ENCODE measurements at regions not wholly inside any gene's neighbourhood (a gene's known extent, or its start where the extent isn't known, plus 50 kb on each side); places are given as distances from the start of the nearest gene placed in this dataset.

DNA sequence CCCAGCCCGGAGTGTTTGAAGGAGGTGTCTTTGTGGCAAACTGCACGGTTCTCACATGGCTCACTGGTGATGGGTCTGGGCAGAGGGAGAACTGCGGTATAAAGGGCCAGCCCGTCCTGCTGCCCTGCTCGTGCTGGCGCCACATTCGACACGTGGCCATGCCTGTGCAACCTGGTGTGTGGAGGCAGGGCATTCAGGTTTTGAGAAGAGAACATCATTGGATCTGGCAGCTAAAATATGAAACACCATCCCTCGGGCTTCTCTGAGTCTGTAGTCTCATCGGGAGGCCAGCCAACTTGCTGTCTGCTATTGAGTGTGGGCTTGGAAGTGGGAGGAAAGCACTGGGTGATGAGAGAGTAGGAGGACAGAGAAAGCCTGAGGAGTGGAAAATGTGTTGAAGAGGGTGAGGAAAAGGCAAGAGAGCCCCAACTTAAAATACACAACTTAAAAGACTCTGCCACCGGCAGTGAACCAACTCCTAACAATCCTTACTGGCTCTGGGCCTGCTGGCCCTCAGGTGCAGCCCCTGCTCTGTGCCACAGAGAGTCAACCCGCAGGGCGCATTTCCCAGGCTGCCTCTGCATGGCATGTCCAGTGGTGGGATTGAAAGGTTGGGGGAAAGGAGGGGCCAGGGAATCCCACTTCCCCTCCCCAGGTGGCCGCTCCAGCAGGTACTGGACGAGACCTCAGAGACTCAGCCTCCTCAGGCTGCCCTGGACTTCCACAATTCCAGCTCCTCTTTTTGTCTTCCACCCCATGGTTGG is 112.7 kb upstream of the DLX2 start:
- no peak for DNase-seq (ENCODE audit: low spot score)
- CTCF ChIA-PET = interaction anchor here (0.7 kb wide), 1 partner anchor 90 kb away, joined by 8 read pairs; no protein-coding TSS in a partner anchor
- TF ChIP-seq, protein P1, sequence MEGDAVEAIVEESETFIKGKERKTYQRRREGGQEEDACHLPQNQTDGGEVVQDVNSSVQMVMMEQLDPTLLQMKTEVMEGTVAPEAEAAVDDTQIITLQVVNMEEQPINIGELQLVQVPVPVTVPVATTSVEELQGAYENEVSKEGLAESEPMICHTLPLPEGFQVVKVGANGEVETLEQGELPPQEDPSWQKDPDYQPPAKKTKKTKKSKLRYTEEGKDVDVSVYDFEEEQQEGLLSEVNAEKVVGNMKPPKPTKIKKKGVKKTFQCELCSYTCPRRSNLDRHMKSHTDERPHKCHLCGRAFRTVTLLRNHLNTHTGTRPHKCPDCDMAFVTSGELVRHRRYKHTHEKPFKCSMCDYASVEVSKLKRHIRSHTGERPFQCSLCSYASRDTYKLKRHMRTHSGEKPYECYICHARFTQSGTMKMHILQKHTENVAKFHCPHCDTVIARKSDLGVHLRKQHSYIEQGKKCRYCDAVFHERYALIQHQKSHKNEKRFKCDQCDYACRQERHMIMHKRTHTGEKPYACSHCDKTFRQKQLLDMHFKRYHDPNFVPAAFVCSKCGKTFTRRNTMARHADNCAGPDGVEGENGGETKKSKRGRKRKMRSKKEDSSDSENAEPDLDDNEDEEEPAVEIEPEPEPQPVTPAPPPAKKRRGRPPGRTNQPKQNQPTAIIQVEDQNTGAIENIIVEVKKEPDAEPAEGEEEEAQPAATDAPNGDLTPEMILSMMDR (conservative IDR thresholded peaks at IDR 0.05; ENCODE audit: low read depth) = no peak
- POLR2A ChIA-PET (ENCODE audit: low non-redundant PET) = no interaction called here
- peak overlapping the region; percentile 77 for H3K27ac ChIP-seq

DNA sequence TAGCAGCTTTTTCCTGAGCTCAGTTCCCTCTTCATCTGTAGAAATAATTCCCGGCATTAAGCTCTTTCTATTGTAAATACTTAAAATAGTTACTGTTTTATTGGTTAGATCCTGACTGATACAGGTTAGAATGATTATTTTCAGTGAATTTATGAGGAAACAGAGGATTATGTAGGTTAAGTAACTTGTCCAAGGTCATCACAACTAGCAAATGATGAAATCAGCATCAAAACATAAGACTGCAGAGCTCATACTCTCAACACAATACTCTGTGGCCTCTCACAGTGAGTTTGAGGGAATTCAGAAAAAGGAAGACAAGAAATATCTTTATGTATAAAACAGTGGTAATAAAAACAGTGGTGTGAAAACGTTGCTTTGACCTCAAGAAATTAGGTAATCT is 113.2 kb upstream of the DLX2 start:
- ChIA-PET POLR2A (ENCODE audit: low non-redundant PET) (no interaction called here), CTCF (no interaction called here)
- TF ChIP-seq, protein P1 (conservative IDR thresholded peaks at IDR 0.05; ENCODE audit: low read depth) = no peak
- peak overlapping the region; percentile 77 for H3K27ac ChIP-seq
- DNase-seq (ENCODE audit: low spot score) = no peak

DNA sequence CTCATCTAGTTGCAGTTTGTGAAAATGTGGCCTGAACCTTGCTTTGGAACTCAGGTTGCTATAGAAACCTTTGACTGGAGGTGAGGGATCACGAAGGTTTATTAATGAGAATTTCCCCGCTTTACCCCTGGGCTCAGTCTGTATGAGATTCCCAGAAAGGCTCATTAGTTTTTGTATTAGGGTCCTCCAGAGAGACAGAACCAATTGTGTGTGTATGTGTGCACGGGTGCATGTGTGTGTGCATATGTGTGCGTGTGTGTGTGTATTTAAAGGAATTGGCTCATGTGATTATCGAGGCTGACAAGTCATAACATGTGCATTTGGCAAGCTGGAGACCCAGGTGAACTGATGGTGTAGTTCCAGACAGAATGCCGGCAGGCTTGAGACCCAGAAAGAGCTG is 113.8 kb upstream of the DLX2 start:
- TF ChIP-seq, protein P1 (conservative IDR thresholded peaks at IDR 0.05; ENCODE audit: low read depth) = no peak
- CTCF ChIA-PET = no interaction called here
- no peak overlapping the region for H3K27ac ChIP-seq
- POLR2A ChIA-PET (ENCODE audit: low non-redundant PET) = no interaction called here
- no peak for DNase-seq (ENCODE audit: low spot score)

DNA sequence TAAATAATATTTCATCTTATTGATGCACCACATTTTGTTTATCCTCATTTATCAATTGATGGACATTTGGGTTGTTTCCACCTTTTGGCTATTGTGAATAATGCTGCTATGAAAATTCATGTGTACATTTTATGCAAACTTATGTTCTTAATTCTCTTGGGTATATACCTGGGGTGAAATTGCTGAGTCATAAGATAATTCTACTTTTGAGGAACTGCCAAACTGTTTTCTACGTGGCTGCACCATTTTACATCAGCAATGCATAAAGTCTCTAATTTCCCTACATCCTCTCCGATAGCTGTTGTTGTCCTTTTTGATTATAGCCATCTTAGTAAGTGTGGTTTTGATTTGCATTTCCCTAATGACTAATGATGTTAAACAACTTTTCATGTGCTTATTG is 116.5 kb upstream of the DLX2 start:
- CTCF ChIA-PET = no interaction called here
- TF ChIP-seq, protein P1 (conservative IDR thresholded peaks at IDR 0.05; ENCODE audit: low read depth) = no peak
- peak overlapping the region; percentile 40; the same call in 1 of the 2 replicates for H3K27ac ChIP-seq
- no peak for DNase-seq (ENCODE audit: low spot score)
- POLR2A ChIA-PET (ENCODE audit: low non-redundant PET) = no interaction called here

DNA sequence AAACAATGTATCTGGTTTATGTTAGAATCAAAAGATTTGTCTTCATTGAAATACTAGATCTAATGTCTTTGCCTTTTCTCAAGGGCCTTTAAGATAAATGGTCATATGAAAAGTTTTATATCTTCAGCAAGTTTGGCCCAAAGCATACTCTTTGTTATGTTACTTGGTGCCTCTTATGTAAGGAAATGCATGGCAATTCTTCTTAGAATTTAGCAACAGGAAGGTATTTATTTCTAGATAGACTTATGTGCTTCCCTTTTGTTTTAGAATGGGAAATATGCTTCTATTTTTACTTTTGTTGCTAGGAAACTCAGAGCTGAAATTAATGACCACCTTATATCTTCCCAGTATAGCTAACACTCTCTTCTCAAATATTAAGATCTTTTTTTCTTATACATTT is 117.4 kb upstream of the DLX2 start:
- H3K27ac ChIP-seq = no peak overlapping the region
- ChIA-PET CTCF (interaction anchor here (0.5 to 0.6 kb wide), 2 partner anchors 66 to 1111 kb away, joined by 3 read pairs; no protein-coding TSS in a partner anchor), POLR2A (ENCODE audit: low non-redundant PET) (no interaction called here)

DNA sequence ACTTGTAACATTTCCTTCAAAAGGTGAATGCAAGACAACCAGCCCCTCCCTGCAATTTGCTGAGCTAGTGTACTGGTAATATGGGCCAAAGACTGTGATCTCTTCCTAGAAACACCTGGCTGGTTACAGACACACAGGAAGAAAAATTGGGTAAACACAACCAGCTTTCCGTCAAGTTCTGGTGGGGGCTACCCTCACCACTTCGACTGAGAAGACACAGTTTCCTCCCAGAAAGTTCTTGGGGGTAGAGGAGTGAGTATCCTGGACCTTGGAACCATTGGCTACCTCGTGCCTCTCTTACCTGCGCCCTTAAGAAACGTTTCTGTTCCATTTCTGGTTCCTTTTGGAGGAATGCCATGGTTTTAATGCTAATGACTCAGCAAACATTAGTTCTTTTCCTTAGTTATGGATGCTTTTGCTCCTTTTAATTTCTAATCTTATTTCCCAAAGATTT is 120.9 kb upstream of the DLX2 start:
- ChIA-PET POLR2A (ENCODE audit: low non-redundant PET) (no interaction called here), CTCF (interaction anchor here (0.6 kb wide), 1 partner anchor 164 kb away, joined by 5 read pairs; no protein-coding TSS in a partner anchor)
- no peak for DNase-seq (ENCODE audit: low spot score)
- TF ChIP-seq, protein P1 (conservative IDR thresholded peaks at IDR 0.05; ENCODE audit: low read depth) = no peak
- peak overlapping the region; percentile 41 for H3K27ac ChIP-seq

More for the DNA sequence above, 117.4 kb upstream of the DLX2 start:
- TF ChIP-seq, protein P1 (conservative IDR thresholded peaks at IDR 0.05; ENCODE audit: low read depth) = no peak
- no peak for DNase-seq (ENCODE audit: low spot score)
